Transverse colon (tissue), 4 donors: ENCODE measurements at regions not wholly inside any gene's neighbourhood (a gene's known extent, or its start where the extent isn't known, plus 50 kb on each side); places are given as distances from the start of the nearest gene placed in this dataset.

Experiments used
- DNase-seq: peaks from one replicate; pipeline ENCODE4 v3.0.0-alpha.2; 2019
- H3K27ac ChIP-seq, 4 donors: fragments of 200-600 bp; sonication (generic); 2 replicates each; pipeline ENCODE4 v1.5.1; 2016 to 2018; ENCODE audit warnings: inconsistent platforms in 4 of 4
- H3K27me3 ChIP-seq: fragments of 200-600 bp; sonication (generic); 2 replicates; pipeline ENCODE4 v1.5.1; 2017; ENCODE audit warnings: inconsistent platforms
- H3K36me3 ChIP-seq, 4 donors: fragments of 200-600 bp; sonication (generic); 2 replicates each; pipeline ENCODE4 v1.5.1; 2017 to 2019; ENCODE audit warnings: inconsistent platforms in 4 of 4
- H3K4me1 ChIP-seq, 4 donors: fragments of 200-600 bp; sonication (generic); 2 replicates each; pipeline ENCODE4 v1.5.1; 2017 to 2020; ENCODE audit warnings: inconsistent platforms in 4 of 4
- H3K4me3 ChIP-seq, 4 donors: fragments of 200-600 bp; sonication (generic); 1 replicate in 1 of 4; 2 replicates in 3 of 4; pipeline versions ENCODE4 v1.5.1 to v1.6.1; 2017 to 2019; ENCODE audit warnings: inconsistent platforms in 4 of 4
- H3K9me3 ChIP-seq, 2 donors: fragments of 200-600 bp; sonication (generic); 2 replicates each; pipeline ENCODE4 v1.5.1; 2017 to 2019; ENCODE audit warnings: inconsistent platforms in 2 of 2
- EP300 ChIP-seq: sonication (generic); formaldehyde crosslinking; IDR thresholded peaks from one replicate; pipeline ENCODE4 v1.6.1; 2017; ENCODE audit warnings: antibody characterized with exemption, low read depth
- POLR2A ChIP-seq: fragments of 450-650 bp; IDR thresholded peaks from one replicate; pipeline ENCODE4 v1.6.1; 2016; ENCODE audit warnings: antibody characterized with exemption, mild to moderate bottlenecking, moderate library complexity
- POLR2AphosphoS5 ChIP-seq, 3 donors: sonication (generic); formaldehyde crosslinking; IDR thresholded peaks; one replicate each; pipeline ENCODE4 v1.6.1; 2016; ENCODE audit warnings: antibody characterized with exemption in 3 of 3
- WGBS, 2 donors: methylation state at CpG; one replicate each; pipeline ENCODE4 v1.1.5; 2018; ENCODE audit warnings: low coverage in 1 of 2; 5-methylcytosine and 5-hydroxymethylcytosine counted together
- in situ Hi-C, 4 donors: fragments of 200-750 bp; cut with MboI; loops; one replicate each; pipeline versions ENCODE4 v1.15.0 to v1.15.1; 2017; ENCODE audit warnings: low sequenced_read_pairs in 3 of 4, low pct_ligation_motif_present in 1 of 4, low pct_unique_long_range_greater_than_20kb in 1 of 4
- intact Hi-C: fragments of 100-400 bp; cut with DNase I; formaldehyde crosslinking; loops from one replicate; pipeline ENCODE4 v1.15.1; 2023; ENCODE audit warnings: low total_unique reads
- TF ChIP-seq, protein P1 (sequence below), 5 experiments: fragments of 200-600 bp in 3 of 5; fragments of 450-650 bp in 2 of 5; sonication (generic) in 3 of 5; IDR thresholded peaks; 1 replicate in 2 of 5; 2 replicates in 3 of 5; pipeline ENCODE4 v1.5.1; 2016 to 2017; ENCODE audit warnings: antibody characterized with exemption in 5 of 5, inconsistent platforms in 3 of 5, mild to moderate bottlenecking in 2 of 5, moderate library complexity in 1 of 5

DNA sequence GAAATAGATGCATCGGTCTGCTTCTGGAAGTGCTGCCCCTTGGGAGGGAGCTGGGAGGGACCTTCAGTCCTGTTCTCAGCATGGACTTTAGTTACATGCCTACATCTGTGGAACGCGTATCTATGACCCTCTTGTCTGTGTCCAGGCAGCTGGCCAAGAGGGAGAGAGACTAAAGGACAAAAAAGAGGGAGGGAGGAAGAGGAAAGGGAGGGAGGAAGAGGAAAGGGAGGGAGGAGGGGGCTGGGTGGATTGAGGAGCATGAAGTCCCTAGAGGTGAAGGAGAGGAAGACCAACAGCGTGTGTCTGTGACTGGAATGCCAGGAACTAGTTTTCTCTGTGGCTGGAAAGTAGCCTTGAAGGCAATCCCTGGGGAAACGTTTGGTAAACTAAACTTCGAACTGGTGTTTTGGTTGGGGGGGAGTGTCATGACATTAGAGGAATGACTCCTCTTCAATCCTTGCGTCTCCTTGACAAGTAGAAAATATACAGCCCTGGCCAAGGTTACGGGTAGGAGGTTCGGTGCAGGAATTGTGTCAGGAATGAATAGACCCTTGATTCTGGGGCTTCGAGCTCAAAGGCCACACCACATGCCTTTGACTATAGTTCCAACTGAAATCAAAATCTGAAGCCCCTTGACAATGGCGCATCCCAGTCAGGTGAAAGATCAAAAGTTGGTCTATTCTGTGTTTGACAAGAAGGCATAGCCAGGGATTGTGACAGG lies 52.0 kb upstream of the PLEKHG1 start:
- H3K4me3 ChIP-seq: no peak overlapping the region
- intact Hi-C loops: no loop called here
- 66 to 72% methylated on average over 8 to 11 of the region's 11 CpGs for WGBS, 2 donors
- H3K27ac ChIP-seq: no peak overlapping the region
- DNase-seq: no peak
- no peaks in the 10 kb centered on the region for H3K4me1 ChIP-seq
- H3K27me3 ChIP-seq: no peaks in the 10 kb centered on the region
- H3K9me3 ChIP-seq: no peaks in the 10 kb centered on the region
- in situ Hi-C loops: no loop called here
- H3K36me3 ChIP-seq: no peaks in the 10 kb centered on the region
- TF ChIP-seq POLR2AphosphoS5 (IDR thresholded peaks at IDR 0.05) (no peak), POLR2A (no peak), EP300 (no peak)
- TF ChIP-seq, protein P1, sequence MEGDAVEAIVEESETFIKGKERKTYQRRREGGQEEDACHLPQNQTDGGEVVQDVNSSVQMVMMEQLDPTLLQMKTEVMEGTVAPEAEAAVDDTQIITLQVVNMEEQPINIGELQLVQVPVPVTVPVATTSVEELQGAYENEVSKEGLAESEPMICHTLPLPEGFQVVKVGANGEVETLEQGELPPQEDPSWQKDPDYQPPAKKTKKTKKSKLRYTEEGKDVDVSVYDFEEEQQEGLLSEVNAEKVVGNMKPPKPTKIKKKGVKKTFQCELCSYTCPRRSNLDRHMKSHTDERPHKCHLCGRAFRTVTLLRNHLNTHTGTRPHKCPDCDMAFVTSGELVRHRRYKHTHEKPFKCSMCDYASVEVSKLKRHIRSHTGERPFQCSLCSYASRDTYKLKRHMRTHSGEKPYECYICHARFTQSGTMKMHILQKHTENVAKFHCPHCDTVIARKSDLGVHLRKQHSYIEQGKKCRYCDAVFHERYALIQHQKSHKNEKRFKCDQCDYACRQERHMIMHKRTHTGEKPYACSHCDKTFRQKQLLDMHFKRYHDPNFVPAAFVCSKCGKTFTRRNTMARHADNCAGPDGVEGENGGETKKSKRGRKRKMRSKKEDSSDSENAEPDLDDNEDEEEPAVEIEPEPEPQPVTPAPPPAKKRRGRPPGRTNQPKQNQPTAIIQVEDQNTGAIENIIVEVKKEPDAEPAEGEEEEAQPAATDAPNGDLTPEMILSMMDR (IDR thresholded peaks at IDR 0.05): no peak

DNA sequence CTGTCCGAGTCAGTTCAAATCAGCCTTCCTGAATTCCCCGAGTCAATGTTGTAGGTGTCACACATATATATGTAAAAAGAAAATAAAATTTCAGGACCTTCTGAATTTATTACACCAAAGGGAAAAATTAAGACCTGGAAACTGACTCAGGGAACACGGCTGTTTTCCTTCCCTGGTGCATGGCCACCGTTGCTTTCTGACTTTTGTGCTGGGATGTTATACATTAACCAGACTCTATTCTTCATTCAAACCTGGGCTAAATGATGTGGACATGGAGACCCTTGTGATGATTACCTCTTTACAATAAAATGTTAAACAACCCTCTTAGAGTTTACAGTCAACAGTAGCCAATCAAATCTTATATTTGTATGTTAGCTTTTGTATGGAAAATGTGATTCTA lies 51.4 kb upstream of the PLEKHG1 start:
- no peaks in the 10 kb centered on the region for H3K9me3 ChIP-seq
- no peaks in the 10 kb centered on the region for H3K4me1 ChIP-seq
- intact Hi-C loops (no loop called here), in situ Hi-C loops (no loop called here)
- H3K4me3 ChIP-seq: no peak overlapping the region
- no peak for DNase-seq
- H3K36me3 ChIP-seq: no peaks in the 10 kb centered on the region
- no peaks in the 10 kb centered on the region for H3K27me3 ChIP-seq
- no peak overlapping the region for H3K27ac ChIP-seq
- TF ChIP-seq POLR2AphosphoS5 (IDR thresholded peaks at IDR 0.05): no peak
- TF ChIP-seq, protein P1 (IDR thresholded peaks at IDR 0.05): no peak
- no peak for TF ChIP-seq POLR2A
- TF ChIP-seq EP300: no peak
- WGBS, 2 donors: 56 to 75% methylated on average over 4 of the region's 4 CpGs

DNA sequence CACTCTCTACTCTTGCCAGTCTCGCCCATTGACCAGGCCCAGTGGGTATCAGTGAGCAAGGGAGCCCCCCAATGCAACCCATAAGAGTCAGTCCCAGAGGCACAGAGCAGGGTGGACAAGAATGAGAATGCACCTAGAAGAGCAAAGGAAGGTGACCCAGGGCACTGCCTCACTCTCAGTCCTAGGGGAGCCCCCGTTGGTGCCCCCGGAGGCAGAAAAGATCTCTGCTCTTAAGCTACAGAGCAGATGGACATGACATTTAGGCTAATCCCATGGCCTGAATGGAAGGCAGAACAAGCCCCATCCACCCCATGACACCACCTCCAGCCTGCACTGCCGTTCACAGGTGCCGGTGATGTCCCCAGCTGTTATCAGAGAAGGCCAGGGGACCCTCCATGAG lies 50.7 kb upstream of the PLEKHG1 start:
- DNase-seq: no peak
- H3K4me1 ChIP-seq: no peaks in the 10 kb centered on the region
- no peaks in the 10 kb centered on the region for H3K9me3 ChIP-seq
- in situ Hi-C loops: no loop called here
- H3K27me3 ChIP-seq: no peaks in the 10 kb centered on the region
- 96% methylated on average over 5 of the region's 5 CpGs; no CpG with 5 or more reads in 1 of the 2 donors for WGBS, 2 donors
- TF ChIP-seq, protein P1 (IDR thresholded peaks at IDR 0.05): no peak
- TF ChIP-seq EP300 (no peak), POLR2A (no peak), POLR2AphosphoS5 (IDR thresholded peaks at IDR 0.05) (no peak)
- H3K4me3 ChIP-seq: no peak overlapping the region
- intact Hi-C loops: no loop called here
- no peak overlapping the region for H3K27ac ChIP-seq
- H3K36me3 ChIP-seq: no peaks in the 10 kb centered on the region

DNA sequence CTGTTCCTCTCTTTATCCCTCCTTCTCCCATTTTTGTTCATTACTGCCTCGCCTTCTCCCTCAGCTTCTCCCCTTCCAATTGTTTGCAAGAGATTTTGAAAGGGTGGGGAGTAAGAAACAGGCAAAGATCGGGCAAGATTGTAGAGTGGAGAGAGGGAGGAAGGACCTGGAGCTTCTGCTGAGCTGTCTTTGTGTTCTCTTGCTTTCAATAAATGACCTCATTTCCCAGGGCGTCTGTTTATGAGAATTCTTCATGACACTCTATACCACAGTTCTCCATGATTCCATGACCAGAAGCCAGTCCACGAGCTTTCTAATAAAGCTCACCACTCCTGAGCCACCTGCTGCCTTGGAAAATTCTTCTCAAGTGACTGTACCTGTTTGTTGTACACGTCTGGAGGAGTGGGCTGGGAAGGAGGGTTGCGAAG lies 50.0 kb upstream of the PLEKHG1 start:
- in situ Hi-C loops (no loop called here), intact Hi-C loops (no loop called here)
- WGBS, 2 donors: 71 to 84% methylated on average over 4 to 6 of the region's 6 CpGs
- no peaks in the 10 kb centered on the region for H3K27me3 ChIP-seq
- no peaks in the 10 kb centered on the region for H3K4me1 ChIP-seq
- no peak for DNase-seq
- H3K27ac ChIP-seq: no peak overlapping the region
- H3K36me3 ChIP-seq: no peaks in the 10 kb centered on the region
- TF ChIP-seq EP300 (no peak), POLR2AphosphoS5 (IDR thresholded peaks at IDR 0.05) (no peak), POLR2A (no peak)
- TF ChIP-seq, protein P1 (IDR thresholded peaks at IDR 0.05): no peak
- H3K9me3 ChIP-seq: no peaks in the 10 kb centered on the region
- no peak overlapping the region for H3K4me3 ChIP-seq
